ENCODE measurements at regions not wholly inside any gene's neighbourhood (a gene's known extent, or its start where the extent isn't known, plus 50 kb on each side); places are given as distances from the start of the nearest gene placed in this dataset.

GRCh38 chrX:122046226-122046625 lies 998.8 kb downstream of the GLUD2 start:
- no peak overlapping the region for H3K27ac Mint-ChIP-seq
- H3K27me3 ChIP-seq (ENCODE audit: control insufficient read depth in 2 of 2, insufficient read depth in 2 of 2, low read length in 2 of 2), result no peaks in the 10 kb centered on the region
- intact Hi-C loops (cut with micrococcal nuclease), result no loop called here
- no peaks in the 10 kb centered on the region for H3K36me3 ChIP-seq (replicated peaks in 1 of 2; ENCODE audit: control insufficient read depth in 1 of 2, insufficient read depth in 2 of 2, low read length in 2 of 2)
- no peak overlapping the region for H3K27ac ChIP-seq (ENCODE audit: low read depth in 1 of 2, low read length in 2 of 2)
- H3K36me3 Mint-ChIP-seq, result no peaks in the 10 kb centered on the region
- no peak overlapping the region for H3K4me3 Mint-ChIP-seq
- DNase-seq, result no peak
- H4K20me1 ChIP-seq (ENCODE audit: insufficient read depth, low read length), result no peaks in the 10 kb centered on the region
- H3K9ac ChIP-seq (ENCODE audit: insufficient read depth, low read length, poor library complexity, severe bottlenecking), result no peak overlapping the region
- no peak overlapping the region for H2AFZ ChIP-seq (ENCODE audit: insufficient read depth, low read depth, low read length, poor library complexity, severe bottlenecking)
- H3K27me3 Mint-ChIP-seq (ENCODE audit: low read depth in 3 of 3), result peaks cover 0 to 2% (median 0%) of the 10 kb centered on the region in 3 donors
- no peaks in the 10 kb centered on the region for H3K4me1 ChIP-seq (ENCODE audit: control insufficient read depth in 1 of 2, insufficient read depth in 2 of 2, low read length in 2 of 2)
- no CpG with 5 or more reads among the region's 1 CpG for WGBS (ENCODE audit: insufficient coverage)
- no peak overlapping the region for H3K4me3 ChIP-seq (replicated peaks in 1 of 3; ENCODE audit: low read depth in 2 of 3, low read length in 3 of 3)
- no peak overlapping the region for H3K4me2 ChIP-seq (replicated peaks; ENCODE audit: extremely low read depth, low read length, poor library complexity, severe bottlenecking)
- peaks cover 0 to 18% (median 6%) of the 10 kb centered on the region in 7 donors for H3K9me3 Mint-ChIP-seq
- H3K9me3 ChIP-seq (replicated peaks in 1 of 2; ENCODE audit: control insufficient read depth in 1 of 2, insufficient read depth in 1 of 2, low read length in 2 of 2), result peaks cover 14 to 24% of the 10 kb centered on the region in 2 donors
- no peaks in the 10 kb centered on the region for H3K4me1 Mint-ChIP-seq
- no peak for TF ChIP-seq CTCF (IDR thresholded peaks at IDR 0.05)
- no peaks in the 10 kb centered on the region for H3K79me2 ChIP-seq (ENCODE audit: insufficient read depth, low read length)

GRCh38 chrX:122046815-122047214 lies 999.4 kb downstream of the GLUD2 start:
- 87% methylated on average over 3 of the region's 5 CpGs for WGBS (ENCODE audit: insufficient coverage)
- no peak overlapping the region for H3K9ac ChIP-seq (ENCODE audit: insufficient read depth, low read length, poor library complexity, severe bottlenecking)
- no peak overlapping the region for H2AFZ ChIP-seq (ENCODE audit: insufficient read depth, low read depth, low read length, poor library complexity, severe bottlenecking)
- TF ChIP-seq CTCF (IDR thresholded peaks at IDR 0.05), result no peak
- H3K27me3 Mint-ChIP-seq (ENCODE audit: low read depth in 3 of 3), result peaks cover 0 to 2% (median 0%) of the 10 kb centered on the region in 3 donors
- no peaks in the 10 kb centered on the region for H3K79me2 ChIP-seq (ENCODE audit: insufficient read depth, low read length)
- H3K4me3 ChIP-seq (replicated peaks in 1 of 3; ENCODE audit: low read depth in 2 of 3, low read length in 3 of 3), result no peak overlapping the region
- no peaks in the 10 kb centered on the region for H3K4me1 Mint-ChIP-seq
- no peak overlapping the region for H3K27ac Mint-ChIP-seq
- no peaks in the 10 kb centered on the region for H4K20me1 ChIP-seq (ENCODE audit: insufficient read depth, low read length)
- H3K27me3 ChIP-seq (ENCODE audit: control insufficient read depth in 2 of 2, insufficient read depth in 2 of 2, low read length in 2 of 2), result no peaks in the 10 kb centered on the region
- H3K27ac ChIP-seq (ENCODE audit: low read depth in 1 of 2, low read length in 2 of 2), result no peak overlapping the region
- no peaks in the 10 kb centered on the region for H3K4me1 ChIP-seq (ENCODE audit: control insufficient read depth in 1 of 2, insufficient read depth in 2 of 2, low read length in 2 of 2)
- H3K4me2 ChIP-seq (replicated peaks; ENCODE audit: extremely low read depth, low read length, poor library complexity, severe bottlenecking), result no peak overlapping the region
- H3K36me3 ChIP-seq (replicated peaks in 1 of 2; ENCODE audit: control insufficient read depth in 1 of 2, insufficient read depth in 2 of 2, low read length in 2 of 2), result no peaks in the 10 kb centered on the region
- intact Hi-C loops (cut with micrococcal nuclease), result no loop called here
- peaks cover 13 to 24% of the 10 kb centered on the region in 2 donors for H3K9me3 ChIP-seq (replicated peaks in 1 of 2; ENCODE audit: control insufficient read depth in 1 of 2, insufficient read depth in 1 of 2, low read length in 2 of 2)
- H3K9me3 Mint-ChIP-seq, result peaks cover 0 to 17% (median 4%) of the 10 kb centered on the region in 7 donors
- no peaks in the 10 kb centered on the region for H3K36me3 Mint-ChIP-seq
- H3K4me3 Mint-ChIP-seq, result no peak overlapping the region
- no peak for DNase-seq

All from CD14-positive monocyte (primary cell).